Caco-2 (cell line): ENCODE measurements at regions not wholly inside any gene's neighbourhood (a gene's known extent, or its start where the extent isn't known, plus 50 kb on each side); places are given as distances from the start of the nearest gene placed in this dataset.

Source experiments
- BruUV-seq: library from RNA; stranded (reverse); fragments of 400-500 nt; replicated peaks from 2 replicates; lab custom pipeline; 2021; lab: Mats Ljungman, UMichigan
- CTCF ChIA-PET: fragments of 300-600 bp; sonication (Branson Sonifier 250); formaldehyde crosslinking; loops from one replicate; lab custom pipeline; 2022; ENCODE audit warnings: antibody characterized with exemption; lab: Charles Lee
- POLR2A ChIA-PET: fragments of 300-600 bp; sonication (Branson Sonifier 250); formaldehyde crosslinking; loops from one replicate; lab custom pipeline; 2022; ENCODE audit warnings: antibody characterized with exemption; lab: Charles Lee
- DNase-seq, 2 experiments: peaks; one replicate each; pipeline versions ENCODE4 v3.0.0 to v3.0.0-alpha.2; 2020 to 2022
- H3K27me3 ChIP-seq: replicated peaks from 2 replicates; pipeline ENCODE4 v1.6.0; 2011; ENCODE audit warnings: low read length; ENCODE audit not compliant: control insufficient read depth, insufficient read depth
- H3K36me3 ChIP-seq: 2 replicates; pipeline ENCODE4 v1.5.1; 2011; ENCODE audit warnings: low read length; ENCODE audit not compliant: control insufficient read depth, insufficient read depth
- H3K4me1 ChIP-seq: fragments of 250-450 bp; sonication (Bioruptor Pico); 2 replicates; pipeline ENCODE4 v1.5.1; 2020; ENCODE audit warnings: mild to moderate bottlenecking
- H3K4me3 ChIP-seq: 2 replicates; pipeline ENCODE4 v1.5.1; 2011; ENCODE audit warnings: low read depth, mild to moderate bottlenecking, control low read depth, low read length
- H3K9me3 ChIP-seq: fragments of 250-450 bp; sonication (Bioruptor Pico); 2 replicates; pipeline ENCODE4 v1.5.1; 2020; ENCODE audit warnings: mild to moderate bottlenecking, moderate library complexity
- H3K27ac Mint-ChIP-seq: one replicate; pipeline ENCODE4 v1.8.0; 2022; ENCODE audit warnings: mixed read lengths; ENCODE audit not compliant: unreplicated experiment
- H3K27me3 Mint-ChIP-seq: one replicate; pipeline ENCODE4 v1.8.0; 2022; ENCODE audit warnings: mixed read lengths; ENCODE audit not compliant: insufficient read depth, unreplicated experiment
- H3K36me3 Mint-ChIP-seq: one replicate; pipeline ENCODE4 v1.8.0; 2022; ENCODE audit warnings: mild to moderate bottlenecking, mixed read lengths; ENCODE audit not compliant: insufficient read depth, unreplicated experiment
- H3K4me1 Mint-ChIP-seq: one replicate; pipeline ENCODE4 v1.8.0; 2022; ENCODE audit warnings: low read depth, mixed read lengths; ENCODE audit not compliant: unreplicated experiment
- H3K4me3 Mint-ChIP-seq: one replicate; pipeline ENCODE4 v1.8.0; 2022; ENCODE audit warnings: mild to moderate bottlenecking, moderate library complexity, mixed read lengths; ENCODE audit not compliant: unreplicated experiment
- H3K9me3 Mint-ChIP-seq: one replicate; pipeline ENCODE4 v1.8.0; 2022; ENCODE audit warnings: mixed read lengths; ENCODE audit not compliant: unreplicated experiment
- intact Hi-C: fragments of 100-400 bp; cut with micrococcal nuclease; formaldehyde crosslinking; loops from one replicate; pipeline ENCODE4 v1.10.0; 2022; ENCODE audit not compliant: unreplicated experiment
- TF ChIP-seq, protein P1 (sequence below), 2 experiments: fragments of 200-600 bp in 1 of 2; IDR thresholded peaks; 1 replicate in 1 of 2; 2 replicates in 1 of 2; pipeline versions ENCODE4 v1.5.1 to v1.8.0; 2011 to 2022; ENCODE audit warnings: antibody characterized with exemption in 1 of 2, control low read depth in 1 of 2, inconsistent platforms in 1 of 2, low read depth in 1 of 2, low read length in 1 of 2, mild to moderate bottlenecking in 1 of 2, moderate library complexity in 1 of 2; ENCODE audit not compliant: insufficient read depth in 1 of 2, severe bottlenecking in 1 of 2, unreplicated experiment in 1 of 2

GRCh38 chr22:34113381-34113780 is 193.1 kb upstream of the LARGE1 start:
- CTCF ChIA-PET: no interaction called here

GRCh38 chr22:34114406-34114805 is 194.1 kb upstream of the LARGE1 start:
- Mint-ChIP-seq H3K9me3 (no peaks in the 10 kb centered on the region), H3K4me1 (no peaks in the 10 kb centered on the region), H3K4me3 (no peak overlapping the region), H3K27ac (no peak overlapping the region), H3K27me3 (no peaks in the 10 kb centered on the region), H3K36me3 (no peaks in the 10 kb centered on the region)
- no TSS peak for BruUV-seq
- no peak overlapping the region for H3K4me3 ChIP-seq
- intact Hi-C loops: no loop called here
- TF ChIP-seq, protein P1, sequence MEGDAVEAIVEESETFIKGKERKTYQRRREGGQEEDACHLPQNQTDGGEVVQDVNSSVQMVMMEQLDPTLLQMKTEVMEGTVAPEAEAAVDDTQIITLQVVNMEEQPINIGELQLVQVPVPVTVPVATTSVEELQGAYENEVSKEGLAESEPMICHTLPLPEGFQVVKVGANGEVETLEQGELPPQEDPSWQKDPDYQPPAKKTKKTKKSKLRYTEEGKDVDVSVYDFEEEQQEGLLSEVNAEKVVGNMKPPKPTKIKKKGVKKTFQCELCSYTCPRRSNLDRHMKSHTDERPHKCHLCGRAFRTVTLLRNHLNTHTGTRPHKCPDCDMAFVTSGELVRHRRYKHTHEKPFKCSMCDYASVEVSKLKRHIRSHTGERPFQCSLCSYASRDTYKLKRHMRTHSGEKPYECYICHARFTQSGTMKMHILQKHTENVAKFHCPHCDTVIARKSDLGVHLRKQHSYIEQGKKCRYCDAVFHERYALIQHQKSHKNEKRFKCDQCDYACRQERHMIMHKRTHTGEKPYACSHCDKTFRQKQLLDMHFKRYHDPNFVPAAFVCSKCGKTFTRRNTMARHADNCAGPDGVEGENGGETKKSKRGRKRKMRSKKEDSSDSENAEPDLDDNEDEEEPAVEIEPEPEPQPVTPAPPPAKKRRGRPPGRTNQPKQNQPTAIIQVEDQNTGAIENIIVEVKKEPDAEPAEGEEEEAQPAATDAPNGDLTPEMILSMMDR (IDR thresholded peaks at IDR 0.05; ENCODE audit: insufficient read depth in 1 of 2, low read depth in 1 of 2, low read length in 1 of 2, severe bottlenecking in 1 of 2, unreplicated experiment in 1 of 2): no peak
- H3K27me3 ChIP-seq: no peaks in the 10 kb centered on the region
- H3K36me3 ChIP-seq: no peaks in the 10 kb centered on the region
- no peaks in the 10 kb centered on the region for H3K9me3 ChIP-seq
- ChIA-PET POLR2A (no interaction called here), CTCF (no interaction called here)
- DNase-seq: no peak
- no peaks in the 10 kb centered on the region for H3K4me1 ChIP-seq

More at GRCh38 chr22:34113381-34113780, 193.1 kb upstream of the LARGE1 start:
- TF ChIP-seq, protein P1 (IDR thresholded peaks at IDR 0.05; ENCODE audit: insufficient read depth in 1 of 2, low read depth in 1 of 2, low read length in 1 of 2, severe bottlenecking in 1 of 2, unreplicated experiment in 1 of 2): no peak
- H3K27ac Mint-ChIP-seq: no peak overlapping the region
- H3K27me3 Mint-ChIP-seq: no peaks in the 10 kb centered on the region
- Histone ChIP-seq H3K4me3 (no peak overlapping the region), H3K9me3 (no peaks in the 10 kb centered on the region), H3K36me3 (no peaks in the 10 kb centered on the region), H3K4me1 (no peaks in the 10 kb centered on the region), H3K27me3 (no peaks in the 10 kb centered on the region)
- no peaks in the 10 kb centered on the region for H3K9me3 Mint-ChIP-seq
- no peaks in the 10 kb centered on the region for H3K36me3 Mint-ChIP-seq
- H3K4me3 Mint-ChIP-seq: no peak overlapping the region
- intact Hi-C loops: no loop called here
- POLR2A ChIA-PET: no interaction called here
- H3K4me1 Mint-ChIP-seq: no peaks in the 10 kb centered on the region
- DNase-seq: no peak
- BruUV-seq: no TSS peak

DNA sequence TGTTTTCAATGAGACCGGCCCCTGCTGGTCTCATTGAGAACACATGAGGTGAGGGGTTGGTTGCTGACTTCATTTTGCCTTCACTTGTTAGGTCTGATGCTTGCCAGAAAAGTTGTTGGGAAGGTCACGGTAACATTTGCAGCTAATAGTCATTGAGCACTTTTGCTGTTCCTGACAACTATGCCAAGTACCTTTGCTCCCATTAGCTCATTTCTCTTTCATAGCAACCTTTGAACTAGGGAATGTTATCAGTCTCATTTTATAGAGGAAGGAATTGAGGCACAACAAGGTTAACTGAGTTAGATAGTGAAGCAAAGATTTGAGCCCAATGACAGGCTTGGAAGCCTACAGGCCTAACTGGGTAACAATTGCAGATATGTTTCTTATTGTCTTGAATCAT is 195.4 kb upstream of the LARGE1 start:
- no peaks in the 10 kb centered on the region for H3K36me3 Mint-ChIP-seq
- TF ChIP-seq, protein P1 (IDR thresholded peaks at IDR 0.05; ENCODE audit: insufficient read depth in 1 of 2, low read depth in 1 of 2, low read length in 1 of 2, severe bottlenecking in 1 of 2, unreplicated experiment in 1 of 2): no peak
- no peak overlapping the region for H3K27ac Mint-ChIP-seq
- no peaks in the 10 kb centered on the region for H3K36me3 ChIP-seq
- no peaks in the 10 kb centered on the region for H3K27me3 Mint-ChIP-seq
- no peak overlapping the region for H3K4me3 ChIP-seq
- no peaks in the 10 kb centered on the region for H3K27me3 ChIP-seq
- ChIA-PET POLR2A (no interaction called here), CTCF (no interaction called here)
- no peak overlapping the region for H3K4me3 Mint-ChIP-seq
- no peak for DNase-seq
- BruUV-seq: no TSS peak
- no peaks in the 10 kb centered on the region for H3K4me1 ChIP-seq
- H3K4me1 Mint-ChIP-seq: no peaks in the 10 kb centered on the region
- intact Hi-C loops: no loop called here
- no peaks in the 10 kb centered on the region for H3K9me3 Mint-ChIP-seq
- no peaks in the 10 kb centered on the region for H3K9me3 ChIP-seq
